Mesodermal cell (in vitro differentiated cells): ENCODE measurements at regions not wholly inside any gene's neighbourhood (a gene's known extent, or its start where the extent isn't known, plus 50 kb on each side); places are given as distances from the start of the nearest gene placed in this dataset.

Experiments used
- H3K27ac ChIP-seq: 2 replicates; pipeline ENCODE4 v1.7.0; 2013; ENCODE audit warnings: mild to moderate bottlenecking, low read depth, low read length, moderate library complexity; ENCODE audit not compliant: severe bottlenecking
- H3K36me3 ChIP-seq: 2 replicates; pipeline ENCODE4 v1.7.1; 2013; ENCODE audit warnings: mild to moderate bottlenecking, low read length, moderate library complexity; ENCODE audit not compliant: control insufficient read depth, insufficient read depth
- H3K4me1 ChIP-seq: one replicate; pipeline ENCODE4 v1.7.1; 2013; ENCODE audit warnings: mild to moderate bottlenecking, low read length; ENCODE audit not compliant: insufficient read depth, control insufficient read depth, poor library complexity, severe bottlenecking
- H3K4me3 ChIP-seq: 2 replicates; pipeline ENCODE4 v1.7.0; 2013; ENCODE audit warnings: low read length, control low read depth, mild to moderate bottlenecking; ENCODE audit not compliant: insufficient read depth, poor library complexity, severe bottlenecking; ENCODE audit errors: extremely low read depth
- H3K9me3 ChIP-seq: 2 replicates; pipeline ENCODE4 v1.7.1; 2013; ENCODE audit warnings: mild to moderate bottlenecking, low read length, moderate library complexity; ENCODE audit not compliant: control insufficient read depth
- WGBS, 2 experiments: methylation state at CpG; one replicate each; pipeline ENCODE4 v1.1.5; 2013; ENCODE audit warnings: missing lambda C conversion rate in 2 of 2; ENCODE audit not compliant: insufficient coverage in 2 of 2; 5-methylcytosine and 5-hydroxymethylcytosine counted together

DNA sequence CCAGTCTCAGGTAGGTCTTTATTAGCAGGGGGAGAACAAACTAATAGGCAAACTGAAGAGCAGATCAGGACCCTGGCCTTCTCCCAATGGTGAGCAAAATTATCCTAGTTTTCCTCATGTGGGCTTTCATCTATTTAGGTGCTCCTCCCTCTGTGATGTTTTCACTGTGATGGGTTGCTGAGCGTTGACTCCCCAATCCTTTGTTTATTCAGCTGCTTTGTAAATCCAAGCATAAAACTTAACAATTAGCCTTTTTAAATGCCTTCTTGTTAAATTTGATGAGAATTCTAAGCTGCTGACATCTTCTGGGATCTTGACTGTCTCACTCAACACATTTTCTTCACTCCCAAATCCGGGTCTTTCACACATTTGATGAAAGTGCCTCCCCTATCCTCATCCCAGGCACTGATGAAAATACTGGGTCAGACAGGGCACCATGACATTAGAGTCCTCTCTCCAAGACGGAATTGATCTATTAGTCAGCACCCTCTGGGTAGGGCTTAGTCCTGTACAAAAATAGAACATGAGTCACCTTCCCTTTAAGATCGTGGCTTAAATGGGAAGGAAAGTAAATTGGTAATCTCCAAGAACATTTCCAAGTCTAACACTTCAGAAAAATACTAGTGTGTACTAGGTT lies 199.3 kb upstream of the ISX start:
- 64 to 88% methylated on average over 1 to 2 of the region's 4 CpGs for WGBS, 2 experiments

DNA sequence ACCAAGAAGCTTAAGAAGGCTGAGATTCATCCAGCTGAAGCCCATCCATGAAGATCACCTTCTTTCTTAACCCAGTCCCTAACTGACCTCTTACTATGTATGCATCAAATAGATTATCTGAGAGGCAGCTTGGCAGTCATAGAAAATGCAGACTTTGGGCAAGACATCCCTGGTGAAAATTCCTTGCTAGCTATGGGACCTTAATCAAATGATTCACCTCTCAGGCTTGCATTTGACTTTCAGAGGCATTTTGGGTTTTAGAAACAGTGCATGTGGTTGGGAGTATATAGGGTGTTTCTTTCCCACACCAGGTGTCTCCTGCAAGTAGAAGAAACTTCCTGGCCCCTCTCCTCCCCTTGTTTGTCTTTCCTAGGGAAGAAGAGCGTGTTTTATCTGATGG lies 188.5 kb upstream of the ISX start:
- H3K36me3 ChIP-seq = no peaks in the 10 kb centered on the region
- WGBS, 2 experiments = 67% methylated on average over 1 of the region's 1 CpG; no CpG with 5 or more reads in 1 of the 2 experiments
- H3K9me3 ChIP-seq = peaks cover 10% of the 10 kb centered on the region
- H3K4me1 ChIP-seq = peaks cover 8% of the 10 kb centered on the region
- no peak overlapping the region for H3K27ac ChIP-seq
- H3K4me3 ChIP-seq = no peak overlapping the region

More for the DNA sequence above, 199.3 kb upstream of the ISX start:
- H3K4me3 ChIP-seq = no peak overlapping the region
- peaks cover 3% of the 10 kb centered on the region for H3K9me3 ChIP-seq
- H3K27ac ChIP-seq = peak overlapping the region; percentile 76
- peaks cover 19% of the 10 kb centered on the region for H3K4me1 ChIP-seq
- H3K36me3 ChIP-seq = no peaks in the 10 kb centered on the region

GRCh38 chr22:34878171-34878570 lies 187.8 kb upstream of the ISX start:
- H3K27ac ChIP-seq = no peak overlapping the region
- no peak overlapping the region for H3K4me3 ChIP-seq
- H3K36me3 ChIP-seq = no peaks in the 10 kb centered on the region
- H3K4me1 ChIP-seq = peaks cover 8% of the 10 kb centered on the region
- H3K9me3 ChIP-seq = peaks cover 10% of the 10 kb centered on the region

GRCh38 chr22:34879001-34879400 lies 187.0 kb upstream of the ISX start:
- Histone ChIP-seq H3K36me3 (no peaks in the 10 kb centered on the region), H3K4me1 (peaks cover 8% of the 10 kb centered on the region), H3K4me3 (no peak overlapping the region), H3K27ac (peak overlapping the region; percentile 46), H3K9me3 (peaks cover 12% of the 10 kb centered on the region)
- 100% methylated on average over 2 of the region's 3 CpGs; no CpG with 5 or more reads in 1 of the 2 experiments for WGBS, 2 experiments

DNA sequence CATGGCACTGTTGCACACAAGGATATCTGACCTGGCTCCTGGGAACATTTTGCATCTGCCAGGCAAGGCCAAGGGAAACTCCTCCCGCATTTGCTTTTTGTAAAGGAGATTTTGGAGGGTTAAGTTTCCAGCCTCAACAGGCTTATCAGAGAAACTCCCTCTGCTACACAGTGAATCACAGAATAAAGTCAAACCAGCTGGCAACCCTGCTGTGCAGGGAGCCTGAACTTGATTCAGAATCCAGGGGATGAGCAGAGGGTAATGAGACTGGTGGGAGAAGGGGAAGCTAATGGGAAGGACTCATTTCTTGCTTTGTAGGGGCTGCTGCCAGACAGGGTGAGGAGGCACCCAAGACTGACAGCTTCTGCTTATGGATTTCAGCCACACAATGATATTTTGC lies 185.3 kb upstream of the ISX start:
- H3K4me1 ChIP-seq = peaks cover 8% of the 10 kb centered on the region
- no peaks in the 10 kb centered on the region for H3K36me3 ChIP-seq
- H3K4me3 ChIP-seq = no peak overlapping the region
- H3K9me3 ChIP-seq = peaks cover 14% of the 10 kb centered on the region
- no peak overlapping the region for H3K27ac ChIP-seq
- WGBS, 2 experiments = 86% methylated on average over 1 of the region's 1 CpG; no CpG with 5 or more reads in 1 of the 2 experiments

DNA sequence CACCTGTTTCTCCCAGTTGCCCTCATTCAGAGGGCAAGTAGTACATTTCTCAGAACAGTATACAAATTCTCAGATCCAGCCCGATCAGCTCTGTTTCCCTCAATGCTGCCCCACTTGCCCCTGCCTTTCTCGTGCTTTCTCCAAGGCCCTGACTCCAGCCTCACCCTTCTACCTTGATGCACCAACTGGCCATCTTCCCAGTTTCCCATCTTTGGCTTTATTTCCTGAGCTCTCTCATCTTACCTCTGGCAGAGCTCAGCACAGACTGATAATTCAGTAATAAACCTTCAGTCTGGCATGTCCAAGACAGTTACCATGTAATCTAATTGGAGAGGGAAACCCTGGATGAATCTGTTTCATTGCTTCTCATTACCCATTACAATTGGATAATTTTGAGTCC lies 184.5 kb upstream of the ISX start:
- 88 to 91% methylated on average over 2 of the region's 2 CpGs for WGBS, 2 experiments

DNA sequence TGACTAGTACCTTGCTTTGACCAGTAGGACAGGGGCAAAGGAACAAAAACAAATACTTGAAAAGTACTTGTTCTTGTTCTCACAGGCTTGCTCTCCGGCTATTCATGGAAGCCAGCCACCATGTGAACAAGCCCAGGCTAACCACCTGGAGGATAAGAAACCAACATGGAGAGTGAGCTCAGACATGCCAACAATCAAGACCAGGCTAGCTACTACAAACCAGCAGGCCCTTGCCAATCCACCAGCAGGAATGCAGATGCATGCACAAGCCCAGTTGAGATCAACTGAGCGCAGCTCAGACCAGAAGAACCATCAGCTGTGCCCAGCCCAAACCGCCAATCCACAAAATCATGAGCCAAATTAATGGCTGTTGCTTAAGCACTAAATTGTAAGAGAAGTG lies 180.1 kb upstream of the ISX start:
- WGBS, 2 experiments = 94 to 100% methylated on average over 1 to 3 of the region's 3 CpGs
- Histone ChIP-seq H3K4me3 (no peak overlapping the region), H3K9me3 (peaks cover 27% of the 10 kb centered on the region), H3K27ac (no peak overlapping the region), H3K36me3 (no peaks in the 10 kb centered on the region), H3K4me1 (no peaks in the 10 kb centered on the region)

More for the DNA sequence above, 184.5 kb upstream of the ISX start:
- Histone ChIP-seq H3K27ac (no peak overlapping the region), H3K4me3 (no peak overlapping the region), H3K9me3 (peaks cover 11% of the 10 kb centered on the region), H3K4me1 (peaks cover 8% of the 10 kb centered on the region), H3K36me3 (no peaks in the 10 kb centered on the region)

GRCh38 chr22:34886391-34886790 lies 179.6 kb upstream of the ISX start:
- 100% methylated on average over 2 of the region's 2 CpGs; no CpG with 5 or more reads in 1 of the 2 experiments for WGBS, 2 experiments

DNA sequence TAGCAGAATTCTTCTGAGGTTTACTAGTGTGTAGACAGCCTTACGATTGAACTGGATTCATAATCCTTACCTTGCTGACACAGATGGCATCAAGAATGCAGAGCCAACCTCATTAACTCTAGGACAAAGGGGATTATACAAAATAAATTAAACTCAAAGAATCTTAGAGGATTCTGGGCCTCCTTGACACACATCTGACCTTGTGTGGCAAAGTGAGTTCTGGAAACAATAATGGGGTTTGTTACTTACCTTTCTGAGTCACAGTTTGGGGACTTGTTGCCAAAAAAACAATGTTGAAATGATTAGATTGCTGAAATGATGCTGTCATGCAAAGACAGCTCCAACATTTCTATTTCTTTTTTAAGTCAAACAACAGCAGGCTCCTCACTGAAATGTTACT lies 179.1 kb upstream of the ISX start:
- no CpG with 5 or more reads among the region's 1 CpG for WGBS, 2 experiments
- Histone ChIP-seq H3K36me3 (no peaks in the 10 kb centered on the region), H3K9me3 (peaks cover 31% of the 10 kb centered on the region), H3K4me1 (no peaks in the 10 kb centered on the region), H3K4me3 (no peak overlapping the region), H3K27ac (no peak overlapping the region)

More at GRCh38 chr22:34886391-34886790, 179.6 kb upstream of the ISX start:
- Histone ChIP-seq H3K4me1 (no peaks in the 10 kb centered on the region), H3K27ac (no peak overlapping the region), H3K36me3 (no peaks in the 10 kb centered on the region), H3K9me3 (peaks cover 31% of the 10 kb centered on the region), H3K4me3 (no peak overlapping the region)

GRCh38 chr22:34897126-34897525 lies 168.8 kb upstream of the ISX start:
- H3K4me3 ChIP-seq = no peak overlapping the region
- peaks cover 3% of the 10 kb centered on the region for H3K9me3 ChIP-seq
- H3K27ac ChIP-seq = peak overlapping the region; percentile 80
- peaks cover 18% of the 10 kb centered on the region for H3K4me1 ChIP-seq
- no peaks in the 10 kb centered on the region for H3K36me3 ChIP-seq
- WGBS, 2 experiments = no CpG with 5 or more reads among the region's 1 CpG

DNA sequence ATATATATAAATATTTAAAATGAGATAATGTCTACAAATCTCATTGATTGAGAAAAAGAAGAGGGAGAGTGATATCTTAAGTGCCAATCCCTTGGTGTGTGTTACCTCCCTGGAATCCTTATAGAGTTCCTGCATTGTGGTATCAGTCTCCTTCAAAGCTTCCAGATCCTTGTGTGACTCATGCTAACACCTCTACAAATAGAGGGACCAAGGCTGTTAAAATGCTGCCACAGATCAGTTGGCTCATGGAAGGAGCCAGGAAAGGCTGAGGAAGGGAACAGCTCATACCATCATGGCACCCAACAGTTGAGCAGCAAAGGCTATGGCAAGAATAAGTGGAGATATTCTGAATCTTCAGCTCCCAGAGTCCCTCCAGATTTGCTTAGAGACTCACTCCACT lies 163.6 kb upstream of the ISX start:
- Histone ChIP-seq H3K27ac (no peak overlapping the region), H3K36me3 (no peaks in the 10 kb centered on the region), H3K4me1 (peaks cover 7% of the 10 kb centered on the region), H3K9me3 (peaks cover 3% of the 10 kb centered on the region), H3K4me3 (no peak overlapping the region)
